SU-DHL-6 (cell line): ENCODE measurements at regions not wholly inside any gene's neighbourhood (a gene's known extent, or its start where the extent isn't known, plus 50 kb on each side); places are given as distances from the start of the nearest gene placed in this dataset.

Experiments
- EZH2phosphoT487 ChIP-seq: fragments of 200-600 bp; sonication (generic), shearing (Covaris generic); conservative IDR thresholded peaks from 2 replicates; pipeline ENCODE4 v1.6.1; 2018; ENCODE audit warnings: mild to moderate bottlenecking, antibody characterized with exemption, low read length, moderate library complexity, mixed read lengths
- TF ChIP-seq, protein P1 (sequence below): fragments of 200-600 bp; sonication (generic); IDR thresholded peaks from one replicate; pipeline ENCODE4 v1.5.1; 2017; ENCODE audit warnings: antibody characterized with exemption, mild to moderate bottlenecking, low read length, moderate library complexity; ENCODE audit not compliant: insufficient read depth, poor library complexity, severe bottlenecking

DNA sequence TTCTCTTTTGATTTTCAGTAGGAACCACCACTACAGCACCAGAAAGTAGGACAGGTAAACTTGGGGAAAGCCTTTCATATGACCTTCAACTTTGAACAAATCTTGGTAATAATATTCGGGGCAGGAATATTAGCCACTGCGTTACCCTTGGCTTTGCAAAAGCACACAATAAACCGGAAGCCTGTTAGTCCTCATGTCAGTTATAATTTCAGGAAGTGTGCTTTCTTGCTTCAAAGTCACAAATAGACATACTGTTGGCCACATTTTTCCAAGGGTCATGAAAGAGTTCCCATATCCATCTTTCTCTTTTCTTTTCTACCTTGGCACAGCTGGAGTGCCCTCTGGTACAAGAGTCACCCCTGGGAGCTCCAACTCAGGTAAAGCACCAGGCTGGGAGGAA, 167.2 kb upstream of the CNTN1 start:
- TF ChIP-seq, protein P1, sequence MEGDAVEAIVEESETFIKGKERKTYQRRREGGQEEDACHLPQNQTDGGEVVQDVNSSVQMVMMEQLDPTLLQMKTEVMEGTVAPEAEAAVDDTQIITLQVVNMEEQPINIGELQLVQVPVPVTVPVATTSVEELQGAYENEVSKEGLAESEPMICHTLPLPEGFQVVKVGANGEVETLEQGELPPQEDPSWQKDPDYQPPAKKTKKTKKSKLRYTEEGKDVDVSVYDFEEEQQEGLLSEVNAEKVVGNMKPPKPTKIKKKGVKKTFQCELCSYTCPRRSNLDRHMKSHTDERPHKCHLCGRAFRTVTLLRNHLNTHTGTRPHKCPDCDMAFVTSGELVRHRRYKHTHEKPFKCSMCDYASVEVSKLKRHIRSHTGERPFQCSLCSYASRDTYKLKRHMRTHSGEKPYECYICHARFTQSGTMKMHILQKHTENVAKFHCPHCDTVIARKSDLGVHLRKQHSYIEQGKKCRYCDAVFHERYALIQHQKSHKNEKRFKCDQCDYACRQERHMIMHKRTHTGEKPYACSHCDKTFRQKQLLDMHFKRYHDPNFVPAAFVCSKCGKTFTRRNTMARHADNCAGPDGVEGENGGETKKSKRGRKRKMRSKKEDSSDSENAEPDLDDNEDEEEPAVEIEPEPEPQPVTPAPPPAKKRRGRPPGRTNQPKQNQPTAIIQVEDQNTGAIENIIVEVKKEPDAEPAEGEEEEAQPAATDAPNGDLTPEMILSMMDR: no peak
- TF ChIP-seq EZH2phosphoT487: no peak
